ENCODE measurements at regions not wholly inside any gene's neighbourhood (a gene's known extent, or its start where the extent isn't known, plus 50 kb on each side); places are given as distances from the start of the nearest gene placed in this dataset.

GRCh38 chr6:27178407-27178730 lies 69.1 kb upstream of the PRSS16 start (continued):
- TF ChIP-seq IRF5 (IDR thresholded peaks at IDR 0.05; ENCODE audit: borderline replicate concordance) (no peak), YY1 (IDR thresholded peaks at IDR 0.05; ENCODE audit: low read depth, low read length) (no peak), IKZF2 (IDR thresholded peaks at IDR 0.05) (peak in 1 of 2 experiments; percentile 34; a peak in 2 of 4 replicates), RUNX3 (IDR thresholded peaks at IDR 0.05; ENCODE audit: low read length) (0 out of 2 replicates have a peak, but pooled peaks have one; percentile 1), HDAC6 (IDR thresholded peaks at IDR 0.05; ENCODE audit: unreplicated experiment) (no peak), NFYB (IDR thresholded peaks at IDR 0.05; ENCODE audit: insufficient read depth, low read depth, low read length) (no peak), PAX8 (IDR thresholded peaks at IDR 0.05) (no peak), RBBP5 (conservative IDR thresholded peaks at IDR 0.05) (no peak), MXI1 (IDR thresholded peaks at IDR 0.05; ENCODE audit: low read depth, low read length) (no peak), MLLT1 (IDR thresholded peaks at IDR 0.05) (0 out of 2 replicates have a peak, but pooled peaks have one; percentile 65), REST (IDR thresholded peaks at IDR 0.05; ENCODE audit: low read depth, low read length) (no peak), KAT2A (conservative IDR thresholded peaks at IDR 0.05; ENCODE audit: control insufficient read depth, low read depth, low read length) (no peak), GATAD2B (conservative IDR thresholded peaks at IDR 0.05; ENCODE audit: low read depth) (0 out of 2 replicates have a peak, but pooled peaks have one; percentile 1), MTA3 (IDR thresholded peaks at IDR 0.05; ENCODE audit: borderline replicate concordance, low read length) (no peak), MYB (IDR thresholded peaks at IDR 0.05; ENCODE audit: borderline replicate concordance, low read depth, low read length) (no peak), POLR2AphosphoS2 (IDR thresholded peaks at IDR 0.05; ENCODE audit: low read depth, low read length) (no peak), JUND (IDR thresholded peaks at IDR 0.05; ENCODE audit: low read depth, low read length) (no peak)
